Hematopoietic multipotent progenitor cell (in vitro differentiated cells): ENCODE measurements at regions not wholly inside any gene's neighbourhood (a gene's known extent, or its start where the extent isn't known, plus 50 kb on each side); places are given as distances from the start of the nearest gene placed in this dataset.
"Not testable (repeated sequence)": the region's sequence is repeated elsewhere in the genome, so short reads cannot be mapped to it uniquely, and the experiment has no call there.

ENCODE experiments used
- DNase-seq, 3 donors: peaks; one replicate each; pipeline ENCODE4 v3.0.0-alpha.2; 2011 to 2015; ENCODE audit warnings: low read depth in 2 of 3, low spot score in 2 of 3

DNA sequence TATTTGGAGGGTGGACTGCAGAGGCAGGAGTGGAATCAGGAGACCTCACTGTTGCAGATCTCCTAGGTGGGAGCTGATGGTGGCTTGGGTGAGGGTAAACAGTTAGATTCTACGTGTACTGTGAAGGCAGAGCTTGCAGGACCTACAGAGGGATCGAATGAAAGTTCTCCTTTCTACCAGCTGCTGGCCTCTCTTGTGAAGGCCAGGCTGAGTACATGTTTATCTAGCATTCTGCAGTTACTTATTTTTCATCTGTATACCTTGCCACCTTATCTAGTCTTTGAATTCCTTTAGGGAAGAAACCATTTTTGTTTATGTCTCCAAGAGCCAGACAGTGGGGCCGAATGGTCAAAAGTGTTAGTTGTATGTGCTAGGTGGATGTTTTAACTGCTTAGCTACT lies 57.6 kb downstream of the PTTG1 start:
- DNase-seq = no peak

DNA sequence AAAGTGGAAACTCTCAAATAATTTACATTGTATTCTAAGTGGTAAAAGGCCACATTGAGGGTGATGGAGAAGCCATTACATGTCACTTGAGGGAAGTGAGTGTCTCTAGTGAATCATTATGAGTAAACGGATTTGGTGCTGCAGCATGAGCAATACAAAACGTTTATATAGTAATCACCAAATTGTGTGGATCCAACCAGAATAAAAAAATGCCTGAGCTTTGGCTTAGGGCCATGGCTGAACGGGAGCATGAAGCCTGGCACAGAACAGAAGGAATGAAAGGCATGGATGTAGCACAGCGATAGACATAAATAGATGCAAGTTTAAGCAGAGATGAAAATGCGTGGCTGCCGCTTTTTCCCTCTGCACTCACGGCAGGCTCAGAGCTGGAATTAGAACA lies 58.3 kb downstream of the PTTG1 start:
- DNase-seq = no peak

DNA sequence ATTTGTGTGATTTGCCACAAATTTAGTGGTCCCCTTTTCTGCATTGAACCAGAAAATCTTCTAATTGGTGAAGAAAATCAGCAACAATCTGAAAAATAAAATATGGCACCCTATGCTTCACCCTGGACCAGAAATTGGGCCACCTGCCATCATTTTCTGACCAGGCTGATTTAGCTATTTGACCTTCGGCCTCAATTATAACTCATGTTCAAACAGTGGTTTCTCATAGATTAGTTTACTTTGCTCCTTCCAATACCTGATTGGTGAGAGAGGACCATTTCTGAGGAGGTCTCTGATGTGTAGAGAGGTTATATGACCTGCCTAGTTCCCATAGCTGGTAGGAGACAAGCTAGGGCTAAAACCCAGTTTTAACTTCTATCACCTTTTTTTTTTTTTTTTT lies 59.0 kb downstream of the PTTG1 start:
- no peak for DNase-seq

DNA sequence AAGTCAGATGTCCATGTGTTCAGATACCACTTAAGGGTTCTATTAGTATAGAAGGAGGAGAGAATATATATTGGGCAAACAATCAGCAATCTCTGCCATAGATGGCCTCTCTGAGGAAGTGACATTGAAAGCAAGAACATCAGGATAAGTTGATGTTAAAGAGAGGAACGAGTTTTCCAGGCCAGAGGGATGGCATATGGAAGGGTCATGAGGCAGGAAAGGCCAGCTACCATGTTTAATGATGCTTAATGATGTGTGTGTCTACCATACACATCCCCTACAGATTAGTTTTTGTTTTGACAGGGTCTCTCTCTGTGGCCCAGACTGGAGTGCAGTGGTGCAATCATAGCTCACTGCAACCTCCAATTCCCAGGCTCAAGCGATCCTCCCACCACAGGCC lies 63.0 kb downstream of the PTTG1 start:
- DNase-seq = no peak

DNA sequence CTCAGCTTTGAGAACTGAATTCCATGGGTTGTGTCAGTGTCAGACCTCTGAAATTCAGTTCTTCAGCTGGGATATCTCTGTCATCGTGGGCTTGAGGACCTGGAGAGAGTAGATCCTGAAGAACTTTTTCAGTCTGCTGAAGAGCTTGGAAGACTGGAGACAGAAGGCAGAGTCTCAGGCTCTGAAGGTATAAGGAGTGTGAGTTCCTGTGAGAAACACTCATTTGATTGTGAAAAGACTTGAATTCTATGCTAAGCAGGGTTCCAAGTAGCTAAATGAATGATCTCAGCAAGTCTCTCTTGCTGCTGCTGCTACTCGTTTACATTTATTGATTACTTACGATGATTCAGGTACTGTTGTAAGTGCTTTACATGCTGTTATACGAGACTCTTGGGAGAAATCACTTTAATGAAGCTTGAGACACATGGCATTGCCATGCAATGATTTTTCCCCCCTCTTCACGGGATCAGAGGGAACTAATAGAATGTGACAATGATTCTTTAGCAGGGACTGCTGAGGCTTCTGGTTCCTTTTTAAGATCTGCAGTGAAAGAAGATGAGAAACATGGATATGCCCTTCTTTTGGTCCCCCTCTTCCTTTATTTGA lies 63.8 kb downstream of the PTTG1 start:
- DNase-seq = no peak

DNA sequence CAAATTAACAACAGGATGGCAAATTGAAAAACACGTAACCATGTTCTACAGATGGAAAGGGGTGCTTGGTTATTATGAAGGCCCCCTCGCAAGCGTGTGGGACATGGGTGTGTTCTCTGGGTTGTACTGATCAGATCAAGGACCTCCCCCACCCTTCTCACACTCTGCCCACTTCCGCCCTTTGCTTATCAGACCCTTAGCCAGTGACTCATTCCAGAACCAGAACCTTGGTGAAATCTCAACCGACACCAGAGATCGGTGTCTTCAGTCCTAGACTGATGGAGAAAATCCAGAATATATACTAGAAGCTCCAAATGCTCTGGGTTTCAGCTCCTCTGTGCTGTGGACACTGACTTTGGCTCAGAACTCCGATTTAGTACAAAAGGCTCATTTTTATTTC lies 64.9 kb downstream of the PTTG1 start:
- DNase-seq = no peak

DNA sequence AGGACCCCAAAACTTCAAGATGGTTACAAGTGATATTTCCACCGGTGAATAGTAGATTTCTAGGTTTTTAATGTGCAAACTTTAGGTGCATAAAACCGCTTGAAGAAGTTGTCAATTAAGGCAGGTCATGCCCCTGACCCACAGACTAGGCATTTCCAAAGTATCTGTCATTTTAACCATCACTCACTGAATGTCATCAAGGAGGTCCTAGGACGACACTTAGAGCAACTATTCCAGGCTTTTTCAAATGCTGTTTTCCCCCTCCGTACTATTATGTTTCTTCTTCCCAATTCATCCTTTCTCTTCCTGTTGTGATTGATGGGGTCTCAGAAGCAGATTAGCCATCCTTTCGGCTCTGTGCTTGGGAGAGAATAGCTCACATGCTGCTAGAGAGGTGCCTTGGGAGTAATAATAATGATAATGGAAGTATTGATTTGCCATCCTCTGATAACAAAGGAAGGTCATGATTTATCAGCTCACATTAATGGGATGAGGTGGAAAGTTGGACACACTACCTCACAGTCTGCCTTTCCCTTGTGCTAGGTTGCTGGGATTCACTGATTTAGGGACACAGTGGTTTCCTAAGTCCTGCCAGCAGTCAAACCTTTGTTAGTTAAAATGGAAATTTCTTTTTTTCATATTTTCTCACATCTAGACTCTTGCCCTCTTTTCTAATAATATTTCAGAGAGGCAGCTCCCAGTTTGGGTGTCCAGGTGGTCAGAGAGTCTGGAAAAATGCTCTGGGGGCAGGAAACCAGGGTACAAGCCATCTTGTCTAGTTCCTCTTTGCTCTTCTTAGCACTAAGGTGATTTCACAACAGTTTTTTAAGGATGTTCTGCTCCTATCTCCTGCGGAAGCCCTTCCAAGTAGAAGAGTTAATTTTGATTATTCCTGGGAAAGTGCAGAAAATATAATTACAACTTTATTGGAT lies 67.0 kb downstream of the PTTG1 start:
- DNase-seq = no peak

DNA sequence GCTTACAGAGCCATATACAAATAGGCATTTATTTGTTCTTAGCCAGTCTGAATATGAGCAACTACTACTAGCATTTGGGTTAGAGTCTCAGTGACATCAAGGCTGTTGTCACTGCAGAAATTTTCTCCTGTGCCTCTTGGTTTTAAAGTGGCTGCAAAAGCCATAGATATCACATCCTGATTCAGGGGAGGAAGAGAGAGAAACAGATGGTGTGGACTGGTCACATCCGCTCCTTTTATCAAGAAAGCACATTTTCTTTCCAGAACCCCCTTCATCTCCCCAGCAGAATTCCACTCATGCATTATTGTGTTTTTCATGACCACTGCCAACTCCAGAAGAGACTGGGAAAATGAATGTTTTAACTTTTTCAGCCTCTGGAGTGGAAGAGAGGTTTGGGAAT lies 69.8 kb downstream of the PTTG1 start:
- no peak for DNase-seq

DNA sequence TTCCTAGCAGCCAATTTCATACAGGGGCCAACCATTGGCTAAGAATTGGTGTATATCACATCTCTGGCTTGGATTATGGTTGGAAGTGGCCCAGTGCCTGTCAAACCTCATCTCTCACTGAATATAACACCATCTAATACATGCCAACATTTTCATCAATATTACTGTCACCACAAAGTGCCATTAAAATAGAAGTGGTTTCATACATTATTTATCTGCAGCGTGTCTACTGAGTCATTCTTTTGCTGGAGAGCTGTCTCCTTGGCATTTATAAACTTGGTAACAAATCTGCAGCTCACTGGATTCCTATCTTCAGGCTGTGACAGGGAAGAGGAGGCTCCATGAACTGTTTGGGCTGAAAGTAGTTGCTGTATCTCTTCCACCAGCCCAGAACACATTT lies 70.9 kb downstream of the PTTG1 start:
- DNase-seq = no peak

DNA sequence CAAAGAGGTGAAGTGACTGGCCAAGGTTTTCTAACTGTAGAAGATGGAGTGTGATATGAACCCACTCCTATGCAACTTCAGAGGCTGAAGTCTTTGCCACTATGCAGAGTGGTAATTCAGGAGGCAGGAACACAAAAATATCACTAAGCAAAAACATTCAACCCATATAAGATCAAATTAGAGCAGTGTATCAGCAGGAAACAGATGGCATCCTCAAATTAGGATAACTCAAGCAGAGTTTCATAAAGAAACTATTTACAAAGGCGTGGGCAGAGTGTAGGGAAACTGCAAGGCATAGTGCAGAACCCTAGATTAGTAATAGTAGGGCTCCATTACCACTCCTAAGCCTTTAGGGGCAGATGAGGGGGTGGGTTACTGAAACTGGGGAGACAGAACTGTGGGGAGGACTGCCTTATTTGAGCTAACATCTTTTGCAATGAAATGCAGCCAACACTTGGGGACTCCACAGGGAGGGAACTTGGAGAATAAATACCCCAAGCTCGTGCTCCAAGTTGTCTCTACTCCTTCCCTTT lies 72.2 kb downstream of the PTTG1 start:
- peak in 2 of 3 donors; percentile 85 to 94 for DNase-seq

DNA sequence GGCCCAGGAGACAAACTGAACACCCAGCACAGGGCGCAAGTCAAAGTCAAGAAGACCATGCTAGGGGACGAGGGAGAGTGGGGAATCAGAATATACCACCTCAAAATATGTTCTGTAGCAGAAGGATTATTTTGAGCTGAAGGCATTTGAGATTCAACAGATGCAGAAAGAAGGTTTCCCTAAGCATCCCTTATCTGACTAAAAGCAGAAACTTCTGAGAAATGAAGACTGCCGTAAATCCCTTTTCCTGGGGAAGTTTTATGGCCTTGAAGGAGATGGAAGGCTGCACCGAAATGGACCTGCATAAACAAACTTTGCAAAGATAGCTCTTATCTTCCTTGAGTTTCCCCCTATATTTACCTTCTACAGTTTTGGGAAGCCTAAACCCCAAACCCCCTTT lies 72.8 kb downstream of the PTTG1 start:
- DNase-seq = no peak

DNA sequence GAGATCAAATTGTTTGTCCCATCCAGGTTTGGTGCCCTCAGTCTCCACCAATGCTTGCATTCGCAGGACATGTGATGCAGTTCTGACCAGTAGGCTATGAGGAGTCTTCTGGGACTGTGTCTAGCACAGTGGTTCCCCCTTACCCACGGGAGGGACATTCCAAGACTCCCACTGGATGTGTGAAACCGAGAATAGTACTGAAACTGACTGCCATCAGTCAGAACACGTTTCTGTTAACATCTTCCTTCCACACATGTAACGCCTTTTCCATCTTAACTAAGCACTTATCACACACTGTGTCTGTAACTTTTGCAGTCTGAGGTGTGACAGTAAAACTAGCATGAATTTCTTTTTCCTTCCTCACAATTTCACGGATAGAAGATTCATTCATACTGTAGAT lies 74.7 kb downstream of the PTTG1 start:
- no peak for DNase-seq

DNA sequence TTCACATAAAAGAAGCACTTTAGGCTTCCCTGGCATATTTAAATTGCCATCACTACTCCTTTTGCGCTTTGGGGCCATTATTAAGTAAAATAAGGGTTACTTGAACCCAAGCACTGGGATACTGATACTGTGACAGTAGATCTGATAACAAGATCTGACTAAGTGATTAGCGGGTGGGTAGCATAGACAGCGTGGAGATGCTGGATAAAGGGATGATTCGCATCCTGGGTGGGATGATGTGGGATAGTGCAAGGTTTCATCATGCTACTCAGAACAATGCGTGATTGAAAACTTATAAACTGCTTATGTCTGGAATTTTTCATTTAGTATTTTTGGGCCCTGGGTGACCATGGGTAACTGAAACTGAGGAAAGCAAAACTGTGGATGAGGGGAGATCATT lies 75.1 kb downstream of the PTTG1 start:
- no peak for DNase-seq

DNA sequence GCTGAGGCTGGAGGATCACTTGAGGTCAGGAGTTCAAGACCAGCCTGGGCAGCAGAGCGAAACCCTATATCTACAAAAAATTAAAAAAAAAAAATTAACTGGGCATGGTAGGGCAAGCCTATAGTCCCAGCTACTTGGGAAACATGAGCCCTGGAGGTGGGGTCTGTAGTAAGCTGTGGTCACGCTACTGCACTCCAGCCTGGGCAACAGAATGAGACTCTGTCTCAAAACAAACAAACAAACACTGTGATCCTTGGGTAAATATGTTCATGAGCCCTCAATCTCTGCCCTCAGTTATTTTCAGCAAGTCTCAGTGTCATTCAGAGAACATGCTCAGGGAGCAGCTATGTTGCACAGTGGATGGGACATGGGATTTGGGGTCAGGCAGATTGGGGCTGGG lies 76.2 kb downstream of the PTTG1 start:
- no peak for DNase-seq

DNA sequence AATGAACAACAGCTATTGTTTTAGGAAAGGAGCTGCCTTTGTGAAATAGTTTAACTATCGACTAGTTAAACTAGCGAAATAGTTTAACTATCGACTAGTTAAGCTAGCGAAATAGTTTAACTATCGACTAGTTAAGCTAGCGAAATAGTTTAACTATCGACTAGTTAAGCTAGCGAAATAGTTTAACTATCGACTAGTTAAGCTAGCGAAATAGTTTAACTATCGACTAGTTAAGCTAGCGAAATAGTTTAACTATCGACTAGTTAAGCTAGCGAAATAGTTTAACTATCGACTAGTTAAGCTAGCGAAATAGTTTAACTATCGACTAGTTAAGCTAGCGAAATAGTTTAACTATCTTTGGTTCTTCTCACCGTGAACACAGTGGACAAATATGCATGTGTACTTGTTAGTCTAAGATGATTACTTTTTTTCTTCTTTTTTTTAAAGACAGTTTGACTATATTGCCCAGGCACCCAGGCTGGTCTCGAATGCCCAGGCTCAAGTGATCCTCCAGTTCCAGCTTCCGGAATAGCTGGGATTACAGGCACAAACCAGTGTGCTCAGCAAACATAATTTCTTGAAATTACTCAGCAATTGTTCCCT lies 76.9 kb downstream of the PTTG1 start:
- not testable (repeated sequence) for DNase-seq

DNA sequence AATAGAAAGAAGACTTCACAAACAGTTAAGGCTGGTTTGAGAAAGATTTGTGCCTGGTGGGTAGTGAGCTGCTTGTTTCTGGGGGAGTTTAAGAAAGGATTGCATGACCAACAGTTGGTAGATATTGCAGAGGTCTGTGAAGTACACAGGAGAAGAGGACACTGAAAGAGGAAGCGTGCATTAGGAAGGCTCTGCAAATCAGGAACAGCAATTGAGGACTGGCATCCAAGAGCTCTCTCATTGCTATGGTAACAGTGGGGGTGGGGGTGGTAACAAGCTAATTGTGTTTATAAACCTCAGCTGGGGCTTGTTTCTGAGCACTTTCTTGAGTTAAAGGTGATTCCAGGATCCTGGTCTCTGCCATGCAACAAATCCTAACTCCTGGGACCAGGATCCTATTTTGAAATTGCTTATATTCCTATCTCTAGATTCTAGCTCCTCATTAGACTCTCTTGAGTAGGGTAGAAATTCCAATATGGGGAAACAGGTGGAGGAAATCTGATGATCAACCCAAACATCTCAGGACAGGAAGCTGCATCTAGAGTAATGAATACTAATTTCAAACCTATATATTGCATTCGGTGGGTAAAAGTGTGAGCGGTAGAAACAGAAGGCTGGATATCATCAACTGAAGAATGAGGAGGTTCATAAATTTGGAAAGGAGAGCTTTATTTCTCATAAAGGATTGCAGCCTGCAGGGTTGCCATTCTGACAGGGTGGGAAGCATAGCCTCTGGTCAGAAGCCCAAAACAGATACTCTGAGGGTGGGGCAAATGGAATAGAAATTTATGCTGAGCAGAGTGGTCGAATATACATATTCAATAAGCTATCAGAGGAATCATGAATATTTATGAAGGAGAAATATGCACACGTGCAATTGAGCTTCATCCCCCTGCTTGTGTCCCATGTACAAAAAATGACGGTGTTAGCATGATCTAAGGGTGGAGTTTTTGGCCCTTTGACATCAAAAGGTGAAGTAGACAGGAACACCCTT lies 79.4 kb downstream of the PTTG1 start:
- no peak for DNase-seq

DNA sequence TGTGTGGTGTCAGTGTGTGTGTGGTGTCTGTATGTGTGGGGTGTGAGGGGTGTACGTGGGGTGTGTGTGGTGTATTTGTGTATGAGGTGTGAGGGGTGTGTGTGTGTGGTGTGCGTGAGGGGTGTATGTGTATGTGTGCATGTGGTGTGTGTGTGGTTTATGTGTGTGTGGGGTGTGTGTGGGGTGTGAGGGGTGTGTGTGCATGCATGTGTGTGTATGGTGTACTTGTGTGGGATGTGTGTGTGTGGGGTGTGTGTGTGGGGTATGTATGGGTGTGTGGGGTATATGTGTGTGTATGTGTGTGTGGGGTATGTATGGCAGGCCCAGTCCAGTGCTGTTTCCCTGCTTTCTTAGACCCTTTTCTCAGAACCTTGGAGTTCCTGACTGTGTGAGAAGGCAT lies 83.3 kb downstream of the PTTG1 start:
- no peak for DNase-seq

DNA sequence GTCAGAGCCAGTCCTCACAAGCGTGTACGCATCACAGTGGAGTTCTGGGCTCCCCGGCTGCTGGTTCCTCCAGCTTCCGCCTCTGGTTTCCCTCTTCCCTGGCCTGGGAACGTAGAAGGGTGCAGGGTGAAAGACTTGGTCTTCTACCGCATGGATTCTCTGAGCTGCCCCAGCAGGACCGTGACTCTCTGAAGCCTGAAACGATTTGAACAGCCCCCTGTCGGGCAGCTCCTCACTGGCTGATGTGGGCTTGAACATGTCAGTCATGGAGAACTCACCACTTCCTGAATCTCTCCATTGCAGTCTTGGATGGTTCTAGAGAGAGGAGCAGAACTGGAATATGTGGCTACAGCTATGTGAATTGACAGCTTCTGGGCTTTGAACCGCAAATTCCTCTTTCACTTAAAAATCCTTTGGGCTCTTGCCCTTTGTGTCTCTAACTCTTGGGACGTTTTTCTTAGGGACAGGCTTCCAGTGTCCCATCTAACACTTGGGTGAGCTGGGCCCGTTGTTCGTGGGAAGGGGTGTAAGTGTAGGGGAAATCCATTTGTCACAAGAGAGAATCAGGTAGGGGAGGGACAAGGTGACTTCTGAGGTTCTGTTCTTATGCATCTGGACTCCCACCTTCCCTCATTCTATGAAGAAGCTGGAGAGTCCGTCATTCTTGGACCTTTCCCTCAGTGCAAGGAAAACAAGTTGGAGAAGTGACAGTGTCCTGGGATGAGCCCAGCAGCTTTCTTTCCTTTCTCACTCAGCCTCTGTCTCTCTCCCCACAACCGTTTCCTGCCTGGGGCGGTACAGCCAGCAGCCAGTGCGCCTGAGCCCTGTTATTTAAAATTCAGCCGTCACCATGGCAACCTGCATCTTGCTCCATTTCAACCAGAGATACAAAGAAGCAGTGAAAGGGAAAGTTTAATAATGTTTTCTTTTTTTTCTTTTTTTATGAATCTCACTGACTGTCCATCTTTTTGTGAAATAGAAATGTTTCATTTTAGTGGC lies 84.7 kb downstream of the PTTG1 start:
- DNase-seq = peak; percentile 61 to 94 (median 90)

DNA sequence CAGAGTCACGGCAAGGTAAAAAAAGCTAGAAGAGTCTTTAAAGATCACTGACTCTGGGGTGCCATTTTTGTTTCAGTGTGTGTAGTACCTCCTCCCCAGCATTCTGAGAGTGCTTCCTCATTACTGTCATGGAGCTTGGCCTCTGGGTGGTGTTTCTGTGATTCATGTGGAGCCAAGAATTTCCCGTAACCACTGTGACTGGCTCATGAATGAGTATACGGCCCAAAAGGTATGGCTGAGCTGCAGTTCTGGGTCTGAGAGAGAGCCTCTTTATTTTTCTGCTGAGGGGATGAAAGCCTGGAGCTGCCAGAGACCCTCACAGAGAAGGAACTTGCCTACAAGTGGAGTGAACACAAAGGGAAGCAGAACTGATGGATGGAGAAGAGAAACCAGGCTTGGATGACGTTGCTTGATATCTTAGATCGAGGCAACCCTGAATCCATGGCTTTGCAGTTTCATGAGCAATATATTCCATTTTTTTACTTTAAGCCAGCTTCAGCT lies 85.6 kb downstream of the PTTG1 start:
- DNase-seq = peak in 2 of 3 donors; percentile 41 to 69
